Liver (tissue), 8 donors: ENCODE measurements at regions not wholly inside any gene's neighbourhood (a gene's known extent, or its start where the extent isn't known, plus 50 kb on each side); places are given as distances from the start of the nearest gene placed in this dataset.

Experiments
- DNase-seq: peaks from one replicate; pipeline ENCODE4 v3.0.0-alpha.2; 2017; ENCODE audit warnings: low spot score
- H3K27ac ChIP-seq, 2 donors: one replicate each; pipeline ENCODE4 v1.7.0; 2013; ENCODE audit warnings: inconsistent platforms in 2 of 2, low read length in 2 of 2, control low read depth in 1 of 2, low read depth in 1 of 2, mild to moderate bottlenecking in 1 of 2
- H3K27me3 ChIP-seq, 4 donors: one replicate each; pipeline versions ENCODE4 v1.6.1 to v1.7.0; 2013; ENCODE audit warnings: low read length in 3 of 4, inconsistent platforms in 1 of 4, mild to moderate bottlenecking in 1 of 4, moderate library complexity in 1 of 4; ENCODE audit not compliant: control insufficient read depth in 4 of 4, insufficient read depth in 4 of 4
- H3K36me3 ChIP-seq, 4 donors: one replicate each; pipeline versions ENCODE4 v1.6.1 to v1.7.0; 2013; ENCODE audit warnings: low read length in 3 of 4, mild to moderate bottlenecking in 3 of 4, low read depth in 1 of 4, moderate library complexity in 1 of 4; ENCODE audit not compliant: control insufficient read depth in 4 of 4, insufficient read depth in 3 of 4
- H3K4me1 ChIP-seq, 4 donors: one replicate each; pipeline versions ENCODE4 v1.6.1 to v1.7.0; 2013; ENCODE audit warnings: low read length in 3 of 4, mild to moderate bottlenecking in 3 of 4, moderate library complexity in 1 of 4; ENCODE audit not compliant: control insufficient read depth in 4 of 4, insufficient read depth in 4 of 4
- H3K4me3 ChIP-seq, 3 donors: one replicate each; pipeline versions ENCODE4 v1.6.1 to v1.7.0; 2013; ENCODE audit warnings: low read length in 3 of 3, control low read depth in 1 of 3, low read depth in 1 of 3, mild to moderate bottlenecking in 1 of 3
- H3K9ac ChIP-seq, 2 donors: one replicate each; pipeline ENCODE4 v1.7.0; 2013; ENCODE audit warnings: low read length in 2 of 2, mild to moderate bottlenecking in 2 of 2, moderate library complexity in 2 of 2, control low read depth in 1 of 2, low read depth in 1 of 2
- H3K9me3 ChIP-seq, 4 donors: one replicate each; pipeline versions ENCODE4 v1.6.1 to v1.7.0; 2013; ENCODE audit warnings: low read length in 3 of 4; ENCODE audit not compliant: control insufficient read depth in 4 of 4
- EGR1 ChIP-seq, 2 donors: IDR thresholded peaks; 2 replicates each; pipeline ENCODE4 v1.6.1; 2016 to 2018; ENCODE audit warnings: antibody characterized with exemption in 2 of 2, low read depth in 2 of 2
- FOXA1 ChIP-seq: IDR thresholded peaks from 2 replicates; pipeline ENCODE4 v1.6.1; 2016; ENCODE audit warnings: antibody characterized with exemption
- FOXA2 ChIP-seq: IDR thresholded peaks from 2 replicates; pipeline ENCODE4 v1.6.1; 2016; ENCODE audit warnings: antibody characterized with exemption
- GABPA ChIP-seq, 2 donors: IDR thresholded peaks in 1 of 2; conservative IDR thresholded peaks in 1 of 2; 2 replicates each; pipeline ENCODE4 v1.6.1; 2016; ENCODE audit warnings: antibody characterized with exemption in 2 of 2, mild to moderate bottlenecking in 1 of 2, moderate library complexity in 1 of 2
- HNF4A ChIP-seq, 2 donors: conservative IDR thresholded peaks; 2 replicates each; pipeline ENCODE4 v1.6.1; 2016; ENCODE audit warnings: antibody characterized with exemption in 2 of 2, mild to moderate bottlenecking in 2 of 2
- HNF4G ChIP-seq: IDR thresholded peaks from 2 replicates; pipeline ENCODE4 v1.6.1; 2016; ENCODE audit warnings: antibody characterized with exemption
- JUND ChIP-seq, 2 donors: IDR thresholded peaks; 2 replicates each; pipeline ENCODE4 v1.6.1; 2016; ENCODE audit warnings: antibody characterized with exemption in 2 of 2
- NR2F2 ChIP-seq: IDR thresholded peaks from 2 replicates; pipeline ENCODE4 v1.6.1; 2016; ENCODE audit warnings: antibody characterized with exemption
- RAD21 ChIP-seq, 2 donors: IDR thresholded peaks; 2 replicates each; pipeline ENCODE4 v1.6.1; 2016; ENCODE audit warnings: antibody characterized with exemption in 2 of 2, mild to moderate bottlenecking in 2 of 2
- RXRA ChIP-seq, 2 donors: IDR thresholded peaks; 2 replicates each; pipeline ENCODE4 v1.6.1; 2017 to 2018; ENCODE audit warnings: antibody characterized with exemption in 2 of 2, mild to moderate bottlenecking in 1 of 2
- SP1 ChIP-seq: IDR thresholded peaks from 2 replicates; pipeline ENCODE4 v1.6.1; 2018; ENCODE audit warnings: antibody characterized with exemption, mild to moderate bottlenecking
- WGBS: extraction: QIAGEN DNeasy Blood & Tissue Kit; methylation state at CpG from one replicate; pipeline ENCODE4 v1.1.7; 2013; 5-methylcytosine and 5-hydroxymethylcytosine counted together
- TF ChIP-seq, protein P1 (sequence below): fragments of 150-350 bp; IDR thresholded peaks from 2 replicates; pipeline ENCODE4 v1.5.1; 2017; ENCODE audit warnings: improper control_type of control experiment, low read depth, low read length; ENCODE audit not compliant: missing input control
- TF ChIP-seq, protein P2 (sequence below): IDR thresholded peaks from 2 replicates; pipeline ENCODE4 v1.6.1; 2016; ENCODE audit warnings: antibody characterized with exemption, mild to moderate bottlenecking
- TF ChIP-seq, protein P3 (sequence below): IDR thresholded peaks from 2 replicates; pipeline ENCODE4 v1.6.1; 2016; ENCODE audit warnings: antibody characterized with exemption
- TF ChIP-seq, protein P4 (sequence below): IDR thresholded peaks from 2 replicates; pipeline ENCODE4 v1.6.1; 2016; ENCODE audit warnings: antibody characterized with exemption
- donor health status: healthy.
- donor health status: healthy.
- donor health status: healthy.
- donor health status: healthy.
- donor health status: healthy.

DNA sequence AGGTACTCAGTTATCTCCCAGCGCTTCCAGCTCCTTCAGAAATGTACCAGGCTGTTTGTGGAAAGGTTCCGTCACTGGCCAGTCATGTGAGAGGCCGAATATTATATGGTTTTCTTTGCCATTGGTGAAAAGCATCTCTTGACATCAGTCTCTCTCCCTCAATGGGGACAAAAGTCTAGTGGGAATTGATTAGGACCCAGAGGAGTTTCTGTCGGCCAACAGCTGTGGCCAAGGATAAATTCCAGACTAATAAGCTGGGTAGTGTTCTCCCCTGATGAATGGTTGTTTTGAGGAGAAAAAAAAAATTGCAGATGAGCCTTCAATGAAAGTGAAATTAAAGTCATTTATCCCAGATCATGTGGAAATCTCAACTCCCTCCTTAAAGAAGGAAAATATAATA, 404.7 kb upstream of the THRB start:
- Histone ChIP-seq H3K9me3 (no peaks in the 10 kb centered on the region), H3K27ac (no peak overlapping the region), H3K27me3 (peaks cover 0 to 2% (median 0%) of the 10 kb centered on the region in 4 donors), H3K4me1 (no peaks in the 10 kb centered on the region), H3K4me3 (no peak overlapping the region), H3K36me3 (no peaks in the 10 kb centered on the region), H3K9ac (no peak overlapping the region)
- DNase-seq, result no peak
- no peak for TF ChIP-seq HNF4A (conservative IDR thresholded peaks at IDR 0.05)
- TF ChIP-seq FOXA2, result no peak
- TF ChIP-seq, protein P1, sequence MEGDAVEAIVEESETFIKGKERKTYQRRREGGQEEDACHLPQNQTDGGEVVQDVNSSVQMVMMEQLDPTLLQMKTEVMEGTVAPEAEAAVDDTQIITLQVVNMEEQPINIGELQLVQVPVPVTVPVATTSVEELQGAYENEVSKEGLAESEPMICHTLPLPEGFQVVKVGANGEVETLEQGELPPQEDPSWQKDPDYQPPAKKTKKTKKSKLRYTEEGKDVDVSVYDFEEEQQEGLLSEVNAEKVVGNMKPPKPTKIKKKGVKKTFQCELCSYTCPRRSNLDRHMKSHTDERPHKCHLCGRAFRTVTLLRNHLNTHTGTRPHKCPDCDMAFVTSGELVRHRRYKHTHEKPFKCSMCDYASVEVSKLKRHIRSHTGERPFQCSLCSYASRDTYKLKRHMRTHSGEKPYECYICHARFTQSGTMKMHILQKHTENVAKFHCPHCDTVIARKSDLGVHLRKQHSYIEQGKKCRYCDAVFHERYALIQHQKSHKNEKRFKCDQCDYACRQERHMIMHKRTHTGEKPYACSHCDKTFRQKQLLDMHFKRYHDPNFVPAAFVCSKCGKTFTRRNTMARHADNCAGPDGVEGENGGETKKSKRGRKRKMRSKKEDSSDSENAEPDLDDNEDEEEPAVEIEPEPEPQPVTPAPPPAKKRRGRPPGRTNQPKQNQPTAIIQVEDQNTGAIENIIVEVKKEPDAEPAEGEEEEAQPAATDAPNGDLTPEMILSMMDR, result no peak
- TF ChIP-seq, protein P2, sequence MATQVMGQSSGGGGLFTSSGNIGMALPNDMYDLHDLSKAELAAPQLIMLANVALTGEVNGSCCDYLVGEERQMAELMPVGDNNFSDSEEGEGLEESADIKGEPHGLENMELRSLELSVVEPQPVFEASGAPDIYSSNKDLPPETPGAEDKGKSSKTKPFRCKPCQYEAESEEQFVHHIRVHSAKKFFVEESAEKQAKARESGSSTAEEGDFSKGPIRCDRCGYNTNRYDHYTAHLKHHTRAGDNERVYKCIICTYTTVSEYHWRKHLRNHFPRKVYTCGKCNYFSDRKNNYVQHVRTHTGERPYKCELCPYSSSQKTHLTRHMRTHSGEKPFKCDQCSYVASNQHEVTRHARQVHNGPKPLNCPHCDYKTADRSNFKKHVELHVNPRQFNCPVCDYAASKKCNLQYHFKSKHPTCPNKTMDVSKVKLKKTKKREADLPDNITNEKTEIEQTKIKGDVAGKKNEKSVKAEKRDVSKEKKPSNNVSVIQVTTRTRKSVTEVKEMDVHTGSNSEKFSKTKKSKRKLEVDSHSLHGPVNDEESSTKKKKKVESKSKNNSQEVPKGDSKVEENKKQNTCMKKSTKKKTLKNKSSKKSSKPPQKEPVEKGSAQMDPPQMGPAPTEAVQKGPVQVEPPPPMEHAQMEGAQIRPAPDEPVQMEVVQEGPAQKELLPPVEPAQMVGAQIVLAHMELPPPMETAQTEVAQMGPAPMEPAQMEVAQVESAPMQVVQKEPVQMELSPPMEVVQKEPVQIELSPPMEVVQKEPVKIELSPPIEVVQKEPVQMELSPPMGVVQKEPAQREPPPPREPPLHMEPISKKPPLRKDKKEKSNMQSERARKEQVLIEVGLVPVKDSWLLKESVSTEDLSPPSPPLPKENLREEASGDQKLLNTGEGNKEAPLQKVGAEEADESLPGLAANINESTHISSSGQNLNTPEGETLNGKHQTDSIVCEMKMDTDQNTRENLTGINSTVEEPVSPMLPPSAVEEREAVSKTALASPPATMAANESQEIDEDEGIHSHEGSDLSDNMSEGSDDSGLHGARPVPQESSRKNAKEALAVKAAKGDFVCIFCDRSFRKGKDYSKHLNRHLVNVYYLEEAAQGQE, result no peak
- TF ChIP-seq, protein P3, sequence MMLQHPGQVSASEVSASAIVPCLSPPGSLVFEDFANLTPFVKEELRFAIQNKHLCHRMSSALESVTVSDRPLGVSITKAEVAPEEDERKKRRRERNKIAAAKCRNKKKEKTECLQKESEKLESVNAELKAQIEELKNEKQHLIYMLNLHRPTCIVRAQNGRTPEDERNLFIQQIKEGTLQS, result no peak
- TF ChIP-seq SP1, result no peak
- 76% methylated on average over 4 of the region's 4 CpGs for WGBS

DNA sequence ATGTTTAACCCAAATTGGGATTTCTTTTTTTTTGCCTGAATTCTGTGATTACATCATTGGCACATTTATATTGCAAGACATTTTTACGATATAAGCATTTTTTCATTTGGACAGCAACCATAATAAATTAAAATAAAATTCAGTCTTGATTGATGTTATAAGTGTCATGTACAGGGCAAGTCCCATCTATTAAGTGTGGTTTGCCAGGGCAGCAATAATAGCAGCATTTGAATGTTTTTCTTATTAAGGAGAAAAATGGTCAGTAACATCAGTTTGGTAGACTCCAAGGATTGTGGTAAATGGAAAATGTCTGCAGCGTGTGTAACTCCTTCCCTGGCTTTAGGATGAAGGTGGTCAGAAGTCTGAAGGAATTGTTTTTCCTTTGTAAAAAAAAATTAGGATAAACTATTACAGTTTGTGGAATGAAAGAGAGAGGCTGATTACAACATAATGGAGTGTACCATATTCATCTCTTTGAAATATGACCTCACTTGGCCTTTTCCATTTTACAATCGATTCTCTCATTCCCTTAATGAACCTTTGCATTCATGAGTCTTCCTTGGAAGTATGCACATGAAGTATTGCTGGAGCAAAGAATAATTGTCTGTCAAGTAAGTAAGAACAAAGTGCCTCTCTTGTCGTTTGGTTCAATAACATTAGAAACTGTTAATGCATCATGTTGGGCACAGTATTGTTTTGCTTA, 405.4 kb upstream of the THRB start:
- Histone ChIP-seq H3K36me3 (no peaks in the 10 kb centered on the region), H3K27ac (no peak overlapping the region), H3K9ac (no peak overlapping the region), H3K4me3 (no peak overlapping the region), H3K9me3 (no peaks in the 10 kb centered on the region), H3K4me1 (no peaks in the 10 kb centered on the region), H3K27me3 (peaks cover 0 to 2% (median 0%) of the 10 kb centered on the region in 4 donors)
- TF ChIP-seq, protein P2, result no peak
- no peak for TF ChIP-seq FOXA2
- no peak for TF ChIP-seq SP1
- no peak for TF ChIP-seq HNF4G
- no peak for TF ChIP-seq JUND (IDR thresholded peaks at IDR 0.05)
- TF ChIP-seq HNF4A (conservative IDR thresholded peaks at IDR 0.05), result no peak
- TF ChIP-seq RXRA (IDR thresholded peaks at IDR 0.05), result no peak
- no peak for TF ChIP-seq EGR1 (IDR thresholded peaks at IDR 0.05; ENCODE audit: low read depth in 2 of 2)
- no peak for TF ChIP-seq FOXA1
- no peak for TF ChIP-seq NR2F2
- TF ChIP-seq RAD21 (IDR thresholded peaks at IDR 0.05), result no peak
- TF ChIP-seq GABPA (IDR thresholded peaks at IDR 0.05 in 1 of 2, conservative IDR thresholded peaks at IDR 0.05 in 1 of 2), result no peak
- TF ChIP-seq, protein P4, sequence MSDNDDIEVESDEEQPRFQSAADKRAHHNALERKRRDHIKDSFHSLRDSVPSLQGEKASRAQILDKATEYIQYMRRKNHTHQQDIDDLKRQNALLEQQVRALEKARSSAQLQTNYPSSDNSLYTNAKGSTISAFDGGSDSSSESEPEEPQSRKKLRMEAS, result no peak
- WGBS, result 76% methylated on average over 4 of the region's 4 CpGs
- no peak for DNase-seq
